GM23248 (cell line): ENCODE measurements at regions not wholly inside any gene's neighbourhood (a gene's known extent, or its start where the extent isn't known, plus 50 kb on each side); places are given as distances from the start of the nearest gene placed in this dataset.
"Not testable (repeated sequence)": the region's sequence is repeated elsewhere in the genome, so short reads cannot be mapped to it uniquely, and the experiment has no call there.

Experiments
- DNase-seq: peaks from one replicate; pipeline ENCODE4 v3.0.0-alpha.2; 2015
- H2AFZ ChIP-seq: fragments of 200-600 bp; sonication (generic); 2 replicates; pipeline ENCODE4 v1.6.1; 2016; ENCODE audit warnings: antibody characterized with exemption
- H3F3A ChIP-seq: fragments of 200-600 bp; sonication (generic); 2 replicates; pipeline ENCODE4 v1.6.1; 2016; ENCODE audit warnings: mild to moderate bottlenecking, antibody characterized with exemption, mixed run types; ENCODE audit not compliant: insufficient read depth
- H3K27ac ChIP-seq: fragments of 200-600 bp; sonication (generic); 2 replicates; pipeline ENCODE4 v1.5.1; 2016; ENCODE audit warnings: mild to moderate bottlenecking
- H3K27me3 ChIP-seq: fragments of 200-600 bp; sonication (generic); replicated peaks from 2 replicates; pipeline ENCODE4 v1.6.1; 2016; ENCODE audit warnings: mild to moderate bottlenecking; ENCODE audit not compliant: insufficient read depth
- H3K36me3 ChIP-seq: fragments of 200-600 bp; sonication (generic); 2 replicates; pipeline ENCODE4 v1.6.1; 2016; ENCODE audit warnings: low read depth, mild to moderate bottlenecking
- H3K4me1 ChIP-seq: fragments of 200-600 bp; sonication (generic); 2 replicates; pipeline ENCODE4 v1.6.1; 2016; ENCODE audit warnings: mild to moderate bottlenecking; ENCODE audit not compliant: insufficient read depth
- H3K4me2 ChIP-seq: fragments of 200-600 bp; sonication (generic); one replicate; pipeline ENCODE4 v1.6.1; 2016; ENCODE audit warnings: mild to moderate bottlenecking; ENCODE audit not compliant: unreplicated experiment
- H3K4me3 ChIP-seq: fragments of 200-600 bp; sonication (generic); 2 replicates; pipeline ENCODE4 v1.5.1; 2016; ENCODE audit warnings: mild to moderate bottlenecking
- H3K79me2 ChIP-seq: fragments of 200-600 bp; sonication (generic); 2 replicates; pipeline ENCODE4 v1.6.1; 2016; ENCODE audit warnings: mild to moderate bottlenecking; ENCODE audit not compliant: insufficient read depth
- H3K9ac ChIP-seq: fragments of 200-600 bp; sonication (generic); 2 replicates; pipeline ENCODE4 v1.6.1; 2016; ENCODE audit warnings: mild to moderate bottlenecking
- H3K9me2 ChIP-seq: fragments of 200-600 bp; sonication (generic); 2 replicates; pipeline ENCODE4 v1.6.1; 2016; ENCODE audit warnings: mixed run types, mild to moderate bottlenecking, moderate library complexity; ENCODE audit not compliant: insufficient read depth
- H3K9me3 ChIP-seq: fragments of 200-600 bp; sonication (generic); one replicate; pipeline ENCODE4 v1.6.1; 2017; ENCODE audit warnings: low read depth
- H4K20me1 ChIP-seq: fragments of 200-600 bp; sonication (generic); 2 replicates; pipeline ENCODE4 v1.6.0; 2016; ENCODE audit not compliant: insufficient read depth
- EZH2 ChIP-seq: fragments of 200-600 bp; sonication (generic); IDR thresholded peaks from 2 replicates; pipeline ENCODE4 v1.6.1; 2018; ENCODE audit warnings: antibody characterized with exemption, mild to moderate bottlenecking; ENCODE audit not compliant: insufficient read depth, poor library complexity, severe bottlenecking
- EZH2phosphoT487 ChIP-seq: fragments of 200-600 bp; sonication (generic); IDR thresholded peaks from 2 replicates; pipeline ENCODE4 v1.6.1; 2018; ENCODE audit warnings: antibody characterized with exemption, moderate library complexity, mild to moderate bottlenecking, low read depth; ENCODE audit not compliant: insufficient read depth
- WGBS, 2 experiments: methylation state at CpG; one replicate each; pipeline ENCODE4 v1.1.6; 2015 to 2017; ENCODE audit warnings: low lambda C conversion rate in 2 of 2, low coverage in 1 of 2; ENCODE audit errors: missing lambda C conversion rate in 2 of 2; 5-methylcytosine and 5-hydroxymethylcytosine counted together
- in situ Hi-C: fragments of 300-500 bp; cut with MboI; formaldehyde crosslinking; loops from 2 replicates; pipeline ENCODE4 v1.15.0; 2020

GRCh38 chr10:33082373-33082895 lies 124.4 kb upstream of the ITGB1 start:
- Histone ChIP-seq H3K36me3 (no peaks in the 10 kb centered on the region), H2AFZ (no peak overlapping the region), H3K79me2 (no peaks in the 10 kb centered on the region), H3K27ac (no peak overlapping the region), H3K4me2 (no peak overlapping the region), H3K27me3 (no peaks in the 10 kb centered on the region), H3K9ac (no peak overlapping the region), H3F3A (no peaks in the 10 kb centered on the region), H3K9me2 (no peaks in the 10 kb centered on the region), H4K20me1 (no peaks in the 10 kb centered on the region), H3K4me1 (no peaks in the 10 kb centered on the region), H3K4me3 (no peak overlapping the region), H3K9me3 (no peaks in the 10 kb centered on the region)
- TF ChIP-seq EZH2phosphoT487, result no peak
- TF ChIP-seq EZH2, result no peak
- no peak for DNase-seq
- in situ Hi-C loops, result no loop called here
- 95 to 97% methylated on average over 2 of the region's 2 CpGs for WGBS, 2 experiments

- WGBS, 2 experiments, result 71 to 75% methylated on average over 2 of the region's 2 CpGs
Observed at GRCh38 chr10:33080467-33080866, 122.4 kb upstream of the ITGB1 start.

GRCh38 chr10:33074443-33074842 lies 116.4 kb upstream of the ITGB1 start:
- Histone ChIP-seq H3K9me3 (no peaks in the 10 kb centered on the region), H3K4me1 (no peaks in the 10 kb centered on the region), H2AFZ (peak overlapping the region; percentile 27; the same call in 1 of the 2 replicates), H3K4me3 (peak overlapping the region; percentile 1; the same call in 1 of the 2 replicates), H3K9ac (no peak overlapping the region), H3F3A (no peaks in the 10 kb centered on the region), H3K79me2 (no peaks in the 10 kb centered on the region), H3K9me2 (no peaks in the 10 kb centered on the region), H4K20me1 (no peaks in the 10 kb centered on the region), H3K4me2 (peak overlapping the region; percentile 8), H3K36me3 (no peaks in the 10 kb centered on the region), H3K27ac (no peak overlapping the region), H3K27me3 (no peaks in the 10 kb centered on the region)
- no peak for TF ChIP-seq EZH2phosphoT487
- TF ChIP-seq EZH2, result no peak
- DNase-seq, result no peak
- WGBS, 2 experiments, result 27 to 42% methylated on average over 3 of the region's 3 CpGs
- in situ Hi-C loops, result no loop called here

More at GRCh38 chr10:33080467-33080866, 122.4 kb upstream of the ITGB1 start:
- H3K27me3 ChIP-seq, H2AFZ ChIP-seq, H3K9ac ChIP-seq, H4K20me1 ChIP-seq, H3K9me2 ChIP-seq, in situ Hi-C loops, H3K27ac ChIP-seq, H3K4me1 ChIP-seq, H3K36me3 ChIP-seq, H3K9me3 ChIP-seq, H3F3A ChIP-seq, DNase-seq, H3K79me2 ChIP-seq, H3K4me2 ChIP-seq, H3K4me3 ChIP-seq: not testable (repeated sequence)

- Histone ChIP-seq H3K27ac (no peak overlapping the region), H3F3A (no peaks in the 10 kb centered on the region), H3K9ac (no peak overlapping the region), H3K9me2 (no peaks in the 10 kb centered on the region), H3K4me2 (peak overlapping the region; percentile 8), H3K36me3 (no peaks in the 10 kb centered on the region), H3K27me3 (no peaks in the 10 kb centered on the region), H3K4me3 (peak overlapping the region; percentile 1; the same call in 1 of the 2 replicates), H3K9me3 (no peaks in the 10 kb centered on the region), H4K20me1 (no peaks in the 10 kb centered on the region), H2AFZ (peak overlapping the region; percentile 27; the same call in 1 of the 2 replicates), H3K79me2 (no peaks in the 10 kb centered on the region), H3K4me1 (no peaks in the 10 kb centered on the region)
- TF ChIP-seq EZH2 (no peak), EZH2phosphoT487 (no peak)
- in situ Hi-C loops, result no loop called here
- 47 to 54% methylated on average over 10 of the region's 10 CpGs for WGBS, 2 experiments
- peak; percentile 48 for DNase-seq
Observed at GRCh38 chr10:33073641-33074415, 115.8 kb upstream of the ITGB1 start.
